Stimulated activated CD8-positive, alpha-beta memory T cell treated with anti-CD3 and anti-CD28 coated beads, Interleukin-7, amount 100 ng/mL, for 1 hour (primary cell): ENCODE measurements at regions not wholly inside any gene's neighbourhood (a gene's known extent, or its start where the extent isn't known, plus 50 kb on each side); places are given as distances from the start of the nearest gene placed in this dataset.

Source experiments
- DNase-seq, 2 donors: peaks; one replicate each; pipeline ENCODE4 v3.0.0-alpha.2; 2020; ENCODE audit warnings: low read depth in 2 of 2

DNA sequence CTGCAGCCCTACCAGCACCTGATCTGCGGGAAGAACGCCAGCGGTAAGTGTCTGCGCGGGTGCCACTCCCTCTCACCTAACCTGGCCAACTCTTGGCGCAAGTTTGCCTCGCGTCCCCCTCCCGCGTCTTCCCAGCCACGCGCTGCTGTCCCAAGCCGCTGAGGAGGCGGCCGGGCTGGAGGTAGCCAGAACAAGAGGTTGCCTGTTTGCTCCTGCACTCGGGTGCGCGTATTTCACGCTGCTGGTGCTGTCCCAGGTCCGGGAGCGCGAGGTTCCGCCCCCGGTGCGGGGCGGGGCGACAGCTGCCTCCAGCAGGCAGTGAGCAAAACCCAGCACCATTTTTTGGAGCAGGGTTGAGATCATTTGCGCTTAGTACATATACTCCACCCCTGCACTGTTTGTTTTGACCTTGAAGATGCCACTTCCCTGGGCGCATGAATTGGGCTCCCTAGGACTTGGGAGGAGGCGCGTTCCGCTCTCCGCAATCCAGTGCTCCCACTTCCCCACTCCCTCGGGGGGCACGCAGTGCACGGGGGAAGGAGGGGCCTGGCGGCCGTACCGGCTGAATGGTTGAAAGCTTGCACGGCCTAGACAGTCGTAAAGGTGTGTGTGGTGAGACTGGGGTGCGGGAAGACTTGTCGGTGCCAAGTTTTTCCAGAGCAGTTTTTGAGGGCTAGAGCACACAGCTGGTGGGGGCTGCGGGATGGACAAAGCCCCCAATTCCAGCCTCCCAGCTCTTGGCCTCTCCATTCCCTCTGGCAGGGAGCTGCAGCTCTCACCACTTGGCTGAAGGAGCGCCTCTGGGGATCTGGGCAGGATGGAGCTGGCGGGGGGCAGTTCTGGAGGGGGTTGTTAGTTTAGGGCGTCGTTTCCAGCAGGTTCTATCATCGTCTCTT, 226.9 kb upstream of the CRY1 start:
- peak in 1 of 2 donors; percentile 49 for DNase-seq

DNA sequence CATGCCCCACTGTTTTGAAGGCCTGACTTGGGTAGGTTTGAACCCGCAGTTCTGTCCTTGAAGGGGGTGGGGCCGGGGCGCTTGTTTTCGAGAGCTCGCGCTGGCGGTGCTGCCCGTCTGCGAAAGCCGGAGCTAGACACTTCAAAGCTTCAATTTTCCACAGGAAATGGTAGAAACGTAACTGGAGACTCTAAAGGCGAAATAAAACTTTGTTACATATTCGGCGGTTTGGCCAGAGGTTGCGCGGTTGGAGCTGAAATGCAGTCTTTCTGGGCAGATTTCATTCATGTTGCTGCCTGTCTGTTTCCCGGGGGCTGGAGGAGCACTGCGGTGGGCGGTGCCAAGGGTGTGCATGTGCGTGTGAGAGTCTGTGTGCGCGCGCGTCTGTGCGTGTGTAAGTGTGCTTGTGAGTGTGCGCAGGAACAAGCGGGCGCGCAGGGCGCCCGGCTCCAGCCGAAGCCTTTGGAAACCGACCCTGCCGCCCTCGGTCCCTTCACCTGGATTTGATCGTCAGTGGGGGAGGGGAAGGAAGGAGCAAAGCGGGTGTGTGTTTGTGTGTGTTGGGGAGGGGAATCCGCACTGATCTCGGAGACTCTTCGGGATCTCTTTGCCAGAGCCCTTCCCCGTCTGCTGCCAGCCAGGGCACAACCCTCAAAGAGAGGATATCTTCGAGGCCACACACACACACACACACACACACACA, 227.7 kb upstream of the CRY1 start:
- peak in 1 of 2 donors; percentile 27 for DNase-seq

DNA sequence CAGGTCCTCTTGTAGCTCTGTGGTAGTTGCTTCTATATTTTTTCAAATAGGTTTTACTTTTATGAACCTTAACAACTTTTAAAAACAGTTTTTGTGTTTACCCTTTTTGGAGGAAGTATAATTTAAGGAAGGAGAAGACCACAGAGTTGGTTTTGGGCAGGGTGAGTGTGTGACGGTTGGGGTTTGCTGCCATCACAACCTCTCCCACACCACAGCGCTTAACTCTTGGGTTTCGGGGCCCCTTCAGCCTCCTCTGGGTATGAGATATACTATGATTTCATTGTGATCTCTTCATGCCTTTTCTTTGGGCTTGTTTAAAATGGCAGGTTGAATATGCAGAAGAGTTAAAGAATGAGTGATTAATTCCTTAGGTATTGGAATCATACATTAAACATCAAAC, 228.7 kb upstream of the CRY1 start:
- DNase-seq, result no peak

DNA sequence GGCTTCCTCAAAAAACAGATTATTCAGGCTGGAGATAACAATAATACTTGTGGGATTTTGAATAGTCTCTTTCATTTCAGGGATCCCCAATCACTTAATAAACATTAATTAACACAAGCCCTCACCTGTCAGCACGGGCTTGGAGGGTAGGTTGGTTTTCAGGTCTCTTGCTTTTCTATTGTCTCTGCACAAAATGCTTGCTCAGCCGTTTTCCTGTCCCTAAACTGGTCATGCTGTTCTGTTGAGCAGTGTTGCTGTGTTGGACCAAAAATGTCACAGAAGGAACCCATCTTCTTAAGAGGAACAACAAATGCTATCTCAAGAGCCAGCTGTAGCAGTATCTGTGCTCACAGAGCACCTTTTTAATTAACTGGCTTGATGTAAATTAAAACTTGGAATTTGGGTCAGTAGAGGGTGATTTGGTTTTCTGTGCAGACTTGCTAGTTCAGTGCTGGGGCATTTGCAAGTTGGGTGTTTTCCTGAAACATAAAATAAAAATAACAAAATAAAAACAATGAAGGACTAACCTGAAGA, 231.8 kb upstream of the CRY1 start:
- no peak for DNase-seq

DNA sequence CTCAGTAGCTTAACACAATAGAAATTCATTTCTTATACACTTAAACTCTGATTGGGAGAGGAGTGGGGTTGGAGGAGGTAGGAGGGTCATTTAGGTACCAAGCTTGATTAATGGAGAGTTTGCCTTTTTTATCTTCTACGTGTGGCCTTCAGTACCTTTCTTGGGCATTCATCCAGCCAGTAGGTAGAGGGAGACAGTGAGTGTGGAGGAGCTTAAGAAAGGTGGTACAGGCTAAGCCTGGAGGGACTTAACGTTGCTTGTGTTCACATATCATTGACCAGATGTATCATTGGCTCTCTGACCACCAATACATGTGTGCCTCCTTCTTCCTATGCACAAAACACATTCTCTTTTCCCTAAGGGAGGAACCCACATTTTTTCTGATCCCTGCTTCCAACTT, 232.9 kb upstream of the CRY1 start:
- no peak for DNase-seq

DNA sequence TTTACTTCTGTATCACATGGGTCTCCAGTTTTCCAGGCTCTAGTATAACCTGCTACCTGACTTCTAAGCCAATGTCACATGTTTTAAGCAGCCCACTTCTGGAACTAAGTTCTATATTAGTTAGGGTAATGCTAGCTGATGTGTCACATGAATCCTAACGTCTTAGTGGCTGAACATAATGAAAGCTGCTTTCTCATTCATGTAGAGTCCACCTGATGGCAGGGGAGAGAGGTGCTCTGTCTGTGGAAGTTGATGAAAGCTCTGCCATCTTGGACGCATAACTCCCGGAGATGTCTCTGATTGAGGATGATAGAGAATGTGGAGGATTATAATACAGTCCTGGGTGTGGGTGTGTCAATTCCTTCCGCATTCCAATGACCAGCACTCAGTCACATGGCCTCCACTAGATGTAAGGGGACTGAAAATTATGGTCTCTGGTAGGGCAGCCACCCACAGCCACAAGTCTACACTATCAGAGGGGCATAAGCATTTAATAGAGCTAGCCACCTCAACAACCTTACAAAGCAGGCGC, 234.4 kb upstream of the CRY1 start:
- no peak for DNase-seq

DNA sequence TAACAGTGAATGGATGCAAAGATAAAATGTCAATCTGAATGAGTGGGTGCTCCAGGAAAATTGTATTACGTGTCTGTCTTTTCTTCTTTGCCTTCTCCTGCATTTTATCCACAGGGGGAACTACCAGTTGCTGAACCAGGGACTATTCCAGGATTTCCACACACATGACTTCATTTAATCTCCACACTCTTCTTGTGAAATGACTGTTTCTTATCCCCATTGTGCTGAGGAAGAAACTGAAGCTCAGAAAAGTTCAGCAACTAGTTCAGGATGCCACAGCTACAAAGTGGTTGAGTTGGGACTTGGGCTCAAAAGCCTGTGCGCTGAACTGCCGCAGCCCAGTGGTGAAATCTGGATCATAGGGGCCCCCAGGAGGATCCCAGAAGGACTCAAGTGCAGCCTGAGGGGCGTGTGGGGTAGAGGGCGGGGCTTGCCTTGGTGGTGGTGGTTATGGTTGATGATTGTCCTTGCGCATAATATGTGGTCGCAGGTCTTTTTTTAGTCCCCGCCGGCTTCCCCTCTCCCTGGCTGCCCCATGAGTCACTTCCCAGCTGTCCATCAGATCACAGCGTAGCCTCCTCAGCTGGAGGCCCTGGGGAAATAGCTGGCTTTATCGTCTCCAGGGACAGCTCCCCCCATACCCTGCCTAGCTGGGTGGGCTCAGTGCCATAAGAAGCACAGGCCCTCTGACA, 235.2 kb upstream of the CRY1 start:
- DNase-seq, result no peak

DNA sequence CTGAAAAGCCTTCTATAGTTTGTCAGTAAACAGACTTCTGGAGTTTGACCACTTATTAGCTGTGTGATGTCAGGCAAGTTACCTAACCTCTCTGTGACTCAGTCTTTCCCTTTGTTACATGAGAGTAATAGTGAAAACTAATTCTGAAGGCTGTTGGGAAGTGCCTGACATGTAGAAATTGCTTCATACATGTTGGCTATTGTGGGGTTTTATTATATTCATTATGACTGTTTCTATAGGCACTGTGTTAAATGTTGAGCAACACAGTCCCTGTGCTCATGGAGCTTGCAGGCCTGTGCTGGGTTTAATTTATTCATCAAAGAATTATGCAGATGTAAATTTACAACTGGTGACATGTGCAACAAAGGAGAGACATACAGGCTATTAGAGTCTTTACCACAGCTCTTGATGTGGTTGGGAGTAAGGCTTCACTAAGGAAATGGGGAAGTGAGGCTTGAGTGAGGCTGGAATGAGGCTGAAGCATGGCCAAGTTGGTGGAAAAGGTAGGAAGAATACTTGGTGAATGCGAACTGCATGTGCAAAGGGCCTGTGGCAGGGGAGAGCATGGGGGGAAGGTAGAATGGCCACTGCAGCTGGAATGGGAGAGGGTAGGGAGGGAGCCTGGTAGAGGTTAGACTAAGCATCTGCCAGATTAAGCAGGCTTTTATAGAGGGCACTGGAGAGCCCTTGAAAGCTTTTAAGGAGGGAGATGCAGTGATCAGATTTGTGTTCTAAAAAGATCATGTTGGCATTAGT, 236.4 kb upstream of the CRY1 start:
- DNase-seq, result no peak

DNA sequence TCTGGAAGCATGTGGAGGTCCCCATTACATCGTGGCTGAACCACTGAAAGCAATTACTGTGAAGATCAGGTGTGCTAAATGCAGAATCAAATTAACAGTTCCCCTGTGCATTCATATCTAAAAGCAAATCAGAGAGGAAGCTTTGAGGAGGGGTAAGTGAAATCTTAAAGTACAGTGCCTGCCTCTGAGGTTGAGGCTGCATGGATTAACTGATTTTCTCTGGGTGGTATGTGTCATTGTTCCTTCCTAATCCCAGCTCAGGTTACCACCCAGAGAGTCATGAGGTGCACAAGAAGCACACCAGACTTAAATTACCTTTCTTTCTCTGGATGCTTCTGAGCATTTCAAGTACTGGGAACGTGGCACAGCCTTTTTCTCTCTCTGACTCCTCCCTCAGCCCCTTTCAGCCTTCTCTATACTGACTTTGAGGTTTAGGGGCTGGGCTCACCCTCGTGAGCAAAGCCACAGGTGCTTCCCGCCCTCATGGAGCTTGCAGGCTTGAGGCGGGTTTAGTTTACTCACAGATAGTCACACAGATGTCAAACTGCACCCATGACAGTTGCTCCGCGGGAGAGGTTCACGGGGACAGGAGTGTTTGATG, 237.6 kb upstream of the CRY1 start:
- no peak for DNase-seq

DNA sequence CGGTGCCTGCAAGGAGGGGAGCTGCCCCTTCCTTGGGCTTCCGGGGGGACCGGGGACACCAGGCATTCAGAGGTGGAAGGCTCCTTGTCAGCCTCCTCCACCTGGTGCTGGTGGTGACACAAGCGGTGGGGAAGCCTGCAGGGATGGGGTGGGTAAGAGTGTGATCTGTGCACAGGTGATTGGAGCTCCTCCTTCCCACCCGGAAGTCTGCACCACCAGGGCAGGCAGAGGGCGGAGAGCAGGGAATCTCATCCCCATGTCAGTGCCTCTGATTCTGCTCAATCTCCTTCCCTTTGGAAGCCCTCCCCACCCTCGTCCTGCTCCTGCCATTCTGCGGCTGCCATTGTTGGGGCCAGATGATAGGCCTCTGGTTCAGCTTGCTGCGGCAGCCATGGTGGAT, 238.1 kb upstream of the CRY1 start:
- no peak for DNase-seq

DNA sequence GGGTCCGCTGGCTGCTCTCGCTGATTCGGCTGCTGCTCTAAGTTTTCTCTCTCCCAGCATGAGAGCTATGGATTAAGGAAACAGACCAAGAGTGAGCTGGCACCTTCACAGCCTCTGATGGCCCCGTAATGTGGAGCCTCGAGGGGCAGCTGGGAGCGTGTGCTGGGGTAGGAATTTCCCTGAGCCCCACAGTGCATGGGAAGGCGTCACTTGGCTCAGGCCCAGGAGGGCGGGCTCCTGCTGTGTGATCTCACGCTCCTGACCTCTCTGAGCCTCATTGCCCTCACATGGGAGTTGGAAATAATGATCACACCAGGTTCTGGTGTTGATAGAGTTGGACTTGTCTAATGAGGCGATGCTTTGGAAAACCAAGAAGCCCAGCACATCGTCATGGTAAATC, 238.6 kb upstream of the CRY1 start:
- DNase-seq, result no peak

DNA sequence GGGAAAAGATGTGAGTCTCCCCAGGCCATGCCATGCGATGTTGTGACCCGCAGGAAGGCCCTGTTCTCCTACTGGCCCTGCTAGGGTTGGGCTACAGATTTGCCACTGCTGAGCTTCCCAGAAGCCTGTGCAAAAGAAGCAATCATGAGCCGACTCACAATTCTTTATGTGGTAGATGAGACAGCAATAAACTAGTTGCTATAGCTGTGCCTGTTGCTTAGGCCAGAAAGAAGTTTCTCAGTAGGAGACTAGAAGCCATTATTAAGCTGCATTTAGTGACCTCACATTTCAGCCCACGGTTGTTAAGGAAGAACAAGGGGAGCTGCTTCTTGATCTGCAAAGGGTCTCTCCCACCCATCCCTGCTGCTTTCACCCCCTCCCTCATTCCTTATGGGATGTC, 239.4 kb upstream of the CRY1 start:
- DNase-seq, result no peak

DNA sequence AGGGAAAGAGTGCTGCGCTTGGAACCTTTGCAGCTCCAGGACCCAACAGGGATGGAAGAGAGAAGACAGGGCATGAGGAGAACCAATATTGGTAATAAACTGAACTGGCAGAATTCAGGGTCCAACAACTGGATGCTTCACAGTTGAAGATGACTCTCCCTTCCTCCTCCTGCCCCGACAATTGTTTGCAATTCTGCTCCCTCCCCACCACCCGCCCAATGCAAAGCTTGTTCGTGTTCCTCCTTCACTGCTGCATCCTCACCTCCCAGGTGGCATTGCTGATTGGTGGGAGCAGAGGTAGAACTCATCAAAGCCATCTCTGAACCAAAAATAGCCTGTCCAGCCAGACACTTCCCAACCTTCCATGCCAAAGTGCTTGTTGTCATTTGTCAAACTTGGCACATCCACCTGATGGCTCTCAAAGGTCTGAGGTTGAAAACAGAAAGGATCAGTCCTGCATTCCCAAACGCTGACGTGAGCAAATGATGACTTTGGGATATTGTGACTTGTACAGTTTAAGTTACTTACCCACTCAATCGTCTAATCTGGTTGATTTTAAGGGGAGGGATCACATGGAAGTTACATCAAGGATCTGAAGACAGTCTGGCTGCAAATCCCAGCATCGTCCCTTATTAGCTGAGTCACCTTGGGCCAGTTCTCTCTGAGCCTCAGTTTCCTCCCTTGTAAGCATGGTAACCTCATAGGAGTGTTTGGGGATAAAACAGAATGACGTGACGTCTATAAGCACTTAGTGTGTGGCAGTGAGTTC, 242.6 kb upstream of the CRY1 start:
- DNase-seq, result no peak

DNA sequence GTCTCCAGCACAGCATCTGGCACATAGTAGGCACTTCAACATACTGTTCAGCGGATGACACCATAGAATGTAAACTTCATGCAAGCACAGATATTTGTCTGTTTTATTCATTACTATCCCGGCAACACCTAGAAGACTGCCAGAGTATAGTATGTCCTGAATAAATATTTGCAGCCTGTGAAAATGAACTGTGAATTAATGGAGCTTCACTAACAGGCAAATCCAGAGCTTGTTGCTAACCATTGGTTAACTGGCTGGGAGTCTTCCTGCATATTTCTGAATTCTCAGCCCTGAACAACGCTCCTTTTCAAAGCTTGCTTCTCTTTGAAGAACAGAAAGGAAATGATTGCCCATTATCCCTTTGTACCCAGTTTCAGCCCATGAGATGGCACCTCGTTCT, 243.3 kb upstream of the CRY1 start:
- no peak for DNase-seq

DNA sequence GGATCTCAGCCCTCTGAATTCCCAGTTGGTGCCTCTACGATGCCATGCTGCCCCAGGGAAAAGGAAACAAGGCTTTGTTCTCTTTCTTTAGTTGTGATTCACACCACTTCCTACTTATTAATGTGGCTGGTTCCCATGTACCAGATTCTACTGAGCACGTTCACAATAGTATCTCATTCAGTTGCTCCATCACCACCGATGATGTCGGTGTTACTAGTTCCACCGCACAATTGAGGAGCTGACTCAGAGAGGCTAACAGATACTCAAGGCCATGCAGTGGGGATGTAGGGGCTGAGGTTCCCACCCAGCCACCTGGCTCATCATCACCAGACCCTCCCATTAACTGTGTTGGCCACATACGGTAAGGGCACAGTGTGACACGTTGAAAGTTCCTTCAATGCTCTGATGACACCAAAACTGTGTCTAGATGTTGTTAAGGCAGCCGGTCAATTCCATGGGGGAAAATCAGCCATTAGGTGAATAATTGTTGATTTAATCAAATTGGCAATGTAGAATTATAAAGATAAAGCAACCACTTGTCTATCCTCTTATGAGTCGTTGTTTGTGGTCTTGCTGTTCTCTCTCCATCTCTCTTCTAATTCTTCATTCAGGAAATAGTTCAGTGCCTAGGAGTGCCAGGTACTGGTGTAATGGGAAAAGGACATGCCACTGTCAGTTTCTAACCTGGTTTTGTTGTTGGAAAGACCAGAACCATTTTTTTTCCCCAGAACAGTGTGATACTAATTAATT, 244.2 kb upstream of the CRY1 start:
- DNase-seq, result no peak

DNA sequence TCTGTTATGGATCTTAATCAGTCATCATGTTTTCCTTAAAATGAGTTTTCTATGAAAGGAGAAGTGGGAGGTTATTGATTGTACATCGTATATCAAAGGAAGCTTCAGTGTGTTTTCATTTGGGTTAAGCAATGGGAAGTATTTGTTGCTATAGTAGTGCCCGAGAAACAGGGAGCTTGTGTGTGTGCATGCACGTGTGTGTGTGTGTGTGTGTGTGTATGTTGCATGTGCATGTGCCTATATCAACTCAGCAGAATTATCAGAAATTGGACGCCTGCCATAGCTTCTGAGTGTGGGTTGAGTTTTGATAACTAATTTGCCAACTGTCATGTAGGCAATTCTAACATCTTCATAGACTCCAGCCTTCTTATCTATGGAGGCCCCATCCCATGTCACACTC, 246.1 kb upstream of the CRY1 start:
- DNase-seq, result no peak

DNA sequence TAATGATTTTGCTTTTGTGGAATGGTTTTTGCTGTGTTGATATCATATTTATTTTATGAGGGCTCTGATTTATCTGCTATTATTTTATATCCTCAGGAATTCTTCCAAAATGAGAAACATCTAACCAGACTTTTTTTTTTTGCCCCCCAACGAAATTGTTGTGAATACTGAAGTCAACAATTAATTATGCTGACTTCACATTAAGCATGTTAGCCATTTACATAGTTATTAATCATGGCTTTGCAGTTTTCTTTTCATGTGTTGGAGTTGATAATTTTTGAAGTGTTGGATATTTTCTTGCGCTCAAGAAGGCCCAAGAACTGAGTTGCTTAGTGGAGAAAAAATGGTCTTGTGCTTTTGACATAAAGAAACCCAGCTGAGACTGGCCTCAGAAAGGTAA, 246.6 kb upstream of the CRY1 start:
- no peak for DNase-seq

DNA sequence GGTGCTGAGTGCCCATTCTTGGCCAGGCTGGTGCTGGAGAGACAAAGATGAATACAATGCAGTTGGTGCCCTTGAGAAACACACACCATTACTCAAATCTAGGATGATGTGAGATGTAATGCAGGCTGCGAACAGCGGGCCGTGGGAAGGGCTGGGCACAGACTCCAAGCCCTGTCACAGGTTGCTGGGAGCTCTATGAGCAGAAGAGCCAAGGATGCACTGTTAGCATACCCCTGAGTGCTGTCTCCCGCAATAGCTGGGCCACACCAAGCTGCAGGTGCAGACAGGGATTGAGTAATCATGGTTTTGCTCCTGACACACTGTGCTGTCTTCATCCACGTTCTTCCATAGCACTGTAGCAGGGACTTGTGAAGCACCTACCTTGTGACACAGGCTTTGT, 247.5 kb upstream of the CRY1 start:
- no peak for DNase-seq

DNA sequence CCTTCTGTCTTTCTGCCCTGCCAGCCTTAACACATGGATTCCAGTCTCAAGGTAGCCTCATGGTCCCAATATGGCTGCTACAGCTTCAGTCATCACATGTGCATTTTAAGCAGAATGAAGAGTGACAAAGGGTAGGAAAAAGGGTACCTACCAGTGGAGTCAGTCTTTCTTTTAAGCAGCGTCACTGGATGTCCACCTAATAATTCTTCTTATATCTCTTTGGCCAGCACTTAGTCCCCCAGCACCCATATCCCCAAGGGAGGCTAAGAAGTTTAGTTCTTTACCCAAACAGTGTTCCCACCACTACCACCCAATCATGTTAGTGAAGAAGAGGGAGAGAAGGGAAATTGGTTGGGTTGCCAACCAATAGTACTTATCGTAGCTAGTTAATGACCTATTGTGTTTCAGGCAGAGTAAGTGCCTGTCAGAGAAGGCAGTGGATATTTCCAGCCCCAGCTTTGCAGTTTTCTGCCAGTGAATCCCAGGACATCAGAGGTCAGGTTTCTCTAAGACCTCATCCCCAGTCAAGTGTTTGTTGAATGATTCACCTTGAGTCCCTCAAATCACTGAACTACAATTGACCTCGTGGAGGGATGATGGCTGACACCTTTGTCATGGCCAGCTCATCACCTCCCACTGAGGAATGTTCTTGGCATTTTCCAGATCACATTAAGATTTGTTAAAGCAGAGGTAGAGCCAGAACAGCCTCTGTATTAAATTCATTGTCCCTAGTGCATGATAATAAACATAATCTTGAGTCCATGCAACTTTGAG, 250.9 kb upstream of the CRY1 start:
- DNase-seq, result no peak
